GM12865 (cell line): ENCODE measurements at regions not wholly inside any gene's neighbourhood (a gene's known extent, or its start where the extent isn't known, plus 50 kb on each side); places are given as distances from the start of the nearest gene placed in this dataset.

Source experiments
- DNase-seq: peaks from one replicate; pipeline ENCODE4 v3.0.0; 2010; ENCODE audit warnings: low read depth
- H3K4me3 ChIP-seq: 2 replicates; pipeline ENCODE4 v1.5.1; 2011; ENCODE audit warnings: mild to moderate bottlenecking, low read depth, low read length, control low read depth
- CTCF ChIP-seq: IDR thresholded peaks from 2 replicates; pipeline ENCODE4 v1.5.1; 2011; ENCODE audit warnings: low read length, control low read depth, low read depth, inconsistent platforms; ENCODE audit not compliant: insufficient read depth; ENCODE audit errors: missing control alignments

- TF ChIP-seq CTCF, result no peak
- H3K4me3 ChIP-seq, result no peak overlapping the region
- DNase-seq, result peak; percentile 49
Measured at GRCh38 chr3:144760831-144761230, 789.2 kb downstream of the DIPK2A start.

- no peak for TF ChIP-seq CTCF
- H3K4me3 ChIP-seq, result no peak overlapping the region
- no peak for DNase-seq
Measured at GRCh38 chr3:144762091-144762490, 790.5 kb downstream of the DIPK2A start.

DNA sequence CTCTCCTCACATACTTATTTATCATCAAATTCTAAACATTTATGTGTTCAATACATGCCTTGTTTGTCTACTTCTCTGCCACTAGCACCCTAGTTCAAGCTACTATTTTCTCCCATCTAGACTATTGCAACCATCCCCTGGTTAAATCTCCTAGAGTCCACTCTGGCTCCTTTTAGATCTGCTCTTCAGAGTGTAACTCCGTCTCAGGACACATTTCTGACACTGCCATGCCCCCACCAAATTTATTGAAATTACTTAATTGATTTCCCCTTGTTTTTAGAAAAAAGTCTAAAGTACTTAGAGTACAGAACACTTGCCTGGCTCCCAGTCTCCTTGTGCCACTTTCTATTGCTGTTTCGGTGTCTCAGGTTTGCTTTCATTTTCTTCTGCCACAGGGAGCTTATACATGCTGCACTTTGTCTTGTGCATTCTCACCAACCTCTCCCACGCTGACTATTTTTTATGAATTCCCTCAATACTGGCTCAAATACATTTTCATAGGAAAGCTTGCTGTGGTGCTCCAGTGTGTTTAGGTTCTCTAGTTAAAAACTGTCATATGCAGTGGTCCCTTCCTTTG is 792.3 kb downstream of the DIPK2A start:
- peak overlapping the region; percentile 50 for H3K4me3 ChIP-seq
- peak; percentile 71 for DNase-seq

DNA sequence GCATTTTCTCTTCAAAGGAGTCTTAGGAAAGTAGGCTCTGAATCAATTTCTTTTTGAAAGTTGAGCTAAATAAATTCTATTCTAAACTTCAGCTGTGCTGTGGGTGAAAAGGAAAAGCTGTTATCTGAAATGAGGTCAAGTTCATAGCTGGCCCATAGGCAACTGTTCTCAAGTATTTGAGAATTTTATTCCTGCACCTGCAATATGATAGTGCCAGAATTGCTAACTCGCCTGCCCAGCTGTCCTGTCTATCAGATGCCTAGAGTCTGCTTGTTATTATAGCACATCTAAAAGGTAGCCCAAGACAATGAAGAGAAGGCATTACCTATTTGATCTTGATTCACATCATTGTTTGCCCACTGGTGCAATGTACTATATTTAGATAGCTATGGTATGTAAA is 798.7 kb downstream of the DIPK2A start:
- TF ChIP-seq CTCF, result no peak
- no peak overlapping the region for H3K4me3 ChIP-seq
- no peak for DNase-seq

More for the DNA sequence above, 792.3 kb downstream of the DIPK2A start:
- TF ChIP-seq CTCF, result no peak

DNA sequence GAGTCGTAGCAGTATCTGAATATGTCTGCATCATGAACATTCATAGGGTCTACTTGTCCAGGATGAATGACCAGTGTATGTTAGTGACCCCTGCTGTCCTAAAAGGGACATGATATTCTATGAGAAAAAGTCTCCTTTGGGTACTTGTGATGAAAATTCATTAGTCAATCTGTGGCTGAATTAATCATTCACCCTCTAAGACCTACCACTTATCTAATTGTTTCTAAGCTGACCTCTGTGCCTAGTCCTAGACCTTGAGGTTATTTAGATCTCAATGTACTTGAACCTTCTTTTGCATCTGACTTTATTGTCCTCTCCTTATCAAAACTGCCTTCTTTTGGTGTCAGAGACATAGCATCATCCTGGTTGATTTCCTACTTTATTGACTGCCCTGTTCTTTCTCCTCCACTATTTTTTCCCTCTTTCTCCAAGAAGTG is 799.3 kb downstream of the DIPK2A start:
- peak; percentile 25 for TF ChIP-seq CTCF
- DNase-seq, result peak; percentile 64

GRCh38 chr3:144771381-144771870 is 799.8 kb downstream of the DIPK2A start:
- H3K4me3 ChIP-seq, result no peak overlapping the region
- DNase-seq, result peak; percentile 26
- no peak for TF ChIP-seq CTCF

More for the DNA sequence above, 799.3 kb downstream of the DIPK2A start:
- no peak overlapping the region for H3K4me3 ChIP-seq

DNA sequence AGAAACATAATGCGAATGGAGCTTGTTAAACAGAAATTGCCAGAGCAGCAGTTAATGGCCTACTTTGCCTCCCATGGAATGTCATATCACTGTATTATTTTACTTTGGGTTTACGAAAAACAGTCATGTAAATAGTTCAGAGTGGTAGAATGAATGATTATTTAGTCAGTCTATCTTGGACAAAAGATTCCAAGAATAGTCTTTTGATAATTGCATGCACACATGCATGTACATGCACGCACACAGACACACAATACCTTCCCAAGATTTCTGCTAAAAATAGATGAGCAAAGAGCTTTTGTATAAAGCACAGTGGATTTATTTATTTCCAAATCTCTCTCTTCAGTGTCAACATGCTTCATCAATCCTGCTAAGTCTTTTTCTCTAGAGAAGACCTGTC is 800.7 kb downstream of the DIPK2A start:
- H3K4me3 ChIP-seq, result no peak overlapping the region
- no peak for DNase-seq
- TF ChIP-seq CTCF, result no peak
